HG03159 (cell line): ENCODE measurements at regions not wholly inside any gene's neighbourhood (a gene's known extent, or its start where the extent isn't known, plus 50 kb on each side); places are given as distances from the start of the nearest gene placed in this dataset.

Experiments used
- ATAC-seq: cut with Tn5 transposase; IDR thresholded peaks from one replicate; pipeline ENCODE4 v1.9.1; 2021; ENCODE audit warnings: mild to moderate bottlenecking, moderate library complexity; ENCODE audit not compliant: unreplicated experiment

- no peak for ATAC-seq
Measured at GRCh38 chr1:103171041-103171590, 62.8 kb upstream of the COL11A1 start.

DNA sequence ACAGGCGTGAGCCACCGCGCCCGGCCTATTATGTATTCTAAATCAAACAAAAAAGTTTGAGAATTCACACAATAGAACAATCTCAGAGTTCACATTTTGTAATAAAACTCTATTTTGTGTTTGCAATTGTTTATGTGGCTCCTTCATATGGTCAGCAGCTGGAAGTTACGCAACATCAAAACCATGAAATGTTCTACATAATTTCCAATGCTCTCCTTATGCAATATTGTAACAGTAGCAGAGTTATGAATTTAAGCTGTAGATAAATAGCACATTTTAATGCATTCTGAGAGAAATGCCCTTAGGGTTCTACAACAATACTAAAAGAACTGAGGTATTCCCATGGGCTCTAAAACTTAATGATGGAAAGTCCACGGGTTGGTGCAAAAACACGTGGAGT is 62.3 kb upstream of the COL11A1 start:
- no peak for ATAC-seq

DNA sequence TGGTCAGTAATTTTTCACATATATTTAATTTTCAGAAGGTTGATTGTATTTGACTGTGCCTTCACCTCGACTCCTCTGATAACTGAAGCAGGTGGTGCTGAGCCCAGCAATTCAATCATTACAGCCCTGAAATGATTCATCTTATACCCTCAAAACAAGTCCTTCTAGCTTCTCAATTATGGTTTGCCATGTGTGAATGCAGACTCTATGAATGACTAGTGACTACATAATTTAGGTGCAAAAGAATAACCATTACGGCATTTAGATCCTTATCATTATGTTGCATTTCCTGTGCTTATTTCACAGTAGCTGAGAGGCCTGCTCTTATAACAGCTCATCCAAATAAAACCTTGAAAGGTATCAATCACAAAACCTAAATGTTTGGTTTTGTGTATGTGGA is 54.0 kb upstream of the COL11A1 start:
- no peak for ATAC-seq

GRCh38 chr1:103160281-103160680 is 52.0 kb upstream of the COL11A1 start:
- ATAC-seq, result no peak
